ENCODE measurements at regions not wholly inside any gene's neighbourhood (a gene's known extent, or its start where the extent isn't known, plus 50 kb on each side); places are given as distances from the start of the nearest gene placed in this dataset.

DNA sequence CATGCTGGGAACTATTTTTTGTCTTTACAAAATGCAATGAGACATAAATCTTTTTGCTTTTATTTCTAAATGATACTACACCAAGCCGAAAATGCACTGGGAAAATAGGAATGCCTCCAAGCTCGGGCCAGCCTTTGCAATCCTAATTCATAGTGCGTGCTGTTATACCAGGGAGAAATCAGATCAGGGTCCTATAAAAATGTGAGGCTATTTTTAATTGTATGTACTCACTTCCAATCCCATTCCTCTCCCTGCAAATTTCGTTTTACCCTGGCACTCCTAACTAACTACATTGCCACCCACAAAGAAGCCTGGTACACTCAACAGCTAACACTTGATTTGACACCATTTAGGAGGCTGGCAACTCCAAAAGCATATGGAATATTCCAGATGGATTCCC is 350.6 kb upstream of the ZFP64 start:
- Histone ChIP-seq H3K79me2 (ENCODE audit: insufficient read depth, low read length) (no peaks in the 10 kb centered on the region), H3K4me2 (ENCODE audit: low read length) (no peak overlapping the region), H2AFZ (ENCODE audit: low read depth, low read length, poor library complexity, severe bottlenecking) (no peak overlapping the region), H3K27ac (ENCODE audit: low read depth, low read length) (no peak overlapping the region), H3K9me3 (ENCODE audit: control insufficient read depth in 1 of 2, insufficient read depth in 1 of 2, low read depth in 1 of 2, low read length in 2 of 2) (peaks cover 0 to 8% of the 10 kb centered on the region in 2 experiments; a peak in 1 of 4 replicates), H3K4me3 (replicated peaks in 1 of 2; ENCODE audit: low read depth in 1 of 2, low read length in 2 of 2) (no peak overlapping the region), H3K36me3 (ENCODE audit: control insufficient read depth in 1 of 2, insufficient read depth in 2 of 2, low read length in 2 of 2) (no peaks in the 10 kb centered on the region), H3K9ac (ENCODE audit: low read length) (no peak overlapping the region), H3K4me1 (ENCODE audit: control insufficient read depth in 1 of 2, insufficient read depth in 2 of 2, low read length in 2 of 2) (no peaks in the 10 kb centered on the region), H3K9me2 (ENCODE audit: insufficient read depth) (no peaks in the 10 kb centered on the region), H3K27me3 (ENCODE audit: insufficient read depth, low read length) (no peaks in the 10 kb centered on the region), H4K20me1 (ENCODE audit: insufficient read depth) (no peaks in the 10 kb centered on the region)
- BruUV-seq (replicated peaks) = no TSS peak
- no peak for ATAC-seq
- ChIA-PET POLR2A (no interaction called here), CTCF (no interaction called here), RAD21 (ENCODE audit: low non-redundant PET in 1 of 2, low total read pairs in 2 of 2, uncharacterized antibody in 2 of 2, unreplicated experiment in 2 of 2) (no interaction called here)
- DNase-seq (ENCODE audit: low read depth, low spot score) = no peak
- intact Hi-C loops (cut with micrococcal nuclease) = no loop called here
- TF ChIP-seq FOSL1 (IDR thresholded peaks at IDR 0.05; ENCODE audit: low read depth) = no peak
- TF ChIP-seq SP1 (IDR thresholded peaks at IDR 0.05; ENCODE audit: low read depth) = no peak
- TF ChIP-seq, protein P1, sequence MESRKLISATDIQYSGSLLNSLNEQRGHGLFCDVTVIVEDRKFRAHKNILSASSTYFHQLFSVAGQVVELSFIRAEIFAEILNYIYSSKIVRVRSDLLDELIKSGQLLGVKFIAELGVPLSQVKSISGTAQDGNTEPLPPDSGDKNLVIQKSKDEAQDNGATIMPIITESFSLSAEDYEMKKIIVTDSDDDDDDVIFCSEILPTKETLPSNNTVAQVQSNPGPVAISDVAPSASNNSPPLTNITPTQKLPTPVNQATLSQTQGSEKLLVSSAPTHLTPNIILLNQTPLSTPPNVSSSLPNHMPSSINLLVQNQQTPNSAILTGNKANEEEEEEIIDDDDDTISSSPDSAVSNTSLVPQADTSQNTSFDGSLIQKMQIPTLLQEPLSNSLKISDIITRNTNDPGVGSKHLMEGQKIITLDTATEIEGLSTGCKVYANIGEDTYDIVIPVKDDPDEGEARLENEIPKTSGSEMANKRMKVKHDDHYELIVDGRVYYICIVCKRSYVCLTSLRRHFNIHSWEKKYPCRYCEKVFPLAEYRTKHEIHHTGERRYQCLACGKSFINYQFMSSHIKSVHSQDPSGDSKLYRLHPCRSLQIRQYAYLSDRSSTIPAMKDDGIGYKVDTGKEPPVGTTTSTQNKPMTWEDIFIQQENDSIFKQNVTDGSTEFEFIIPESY (IDR thresholded peaks at IDR 0.05; ENCODE audit: extremely low read depth, insufficient replicate concordance, low read length) = no peak
- TF ChIP-seq TCF7L2 (IDR thresholded peaks at IDR 0.05; ENCODE audit: borderline replicate concordance, extremely low read depth, insufficient read depth, insufficient read length) = no peak
- TF ChIP-seq, protein P2, sequence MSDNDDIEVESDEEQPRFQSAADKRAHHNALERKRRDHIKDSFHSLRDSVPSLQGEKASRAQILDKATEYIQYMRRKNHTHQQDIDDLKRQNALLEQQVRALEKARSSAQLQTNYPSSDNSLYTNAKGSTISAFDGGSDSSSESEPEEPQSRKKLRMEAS (IDR thresholded peaks at IDR 0.05) = no peak
- TF ChIP-seq SIN3A (IDR thresholded peaks at IDR 0.05; ENCODE audit: low read depth) = no peak
- TF ChIP-seq YY1 (IDR thresholded peaks at IDR 0.05; ENCODE audit: extremely low read depth, insufficient replicate concordance, low read depth, low read length) = no peak
- no peak for TF ChIP-seq CBX3 (IDR thresholded peaks at IDR 0.05; ENCODE audit: low read depth)
- no peak for TF ChIP-seq JUND (IDR thresholded peaks at IDR 0.05)
- no peak for TF ChIP-seq RAD21 (IDR thresholded peaks at IDR 0.05; ENCODE audit: low read depth)
- no peak for TF ChIP-seq POLR2A (IDR thresholded peaks at IDR 0.05; ENCODE audit: borderline replicate concordance, extremely low read depth, insufficient read depth, insufficient read length)
- no peak for TF ChIP-seq SRF (IDR thresholded peaks at IDR 0.05; ENCODE audit: low read depth)
- no peak for TF ChIP-seq CEBPB (IDR thresholded peaks at IDR 0.05; ENCODE audit: low read depth)
- no peak for TF ChIP-seq ELF1 (IDR thresholded peaks at IDR 0.05; ENCODE audit: borderline replicate concordance, low read depth)
- TF ChIP-seq ZNF274 (IDR thresholded peaks at IDR 0.05; ENCODE audit: low read depth, low read length) = no peak

All from HCT116 (cell line).